ENCODE measurements at regions not wholly inside any gene's neighbourhood (a gene's known extent, or its start where the extent isn't known, plus 50 kb on each side); places are given as distances from the start of the nearest gene placed in this dataset.

GRCh38 chr3:3499987-3500386 lies 299.2 kb upstream of the LRRN1 start:
- no peak for TF ChIP-seq CTCF (IDR thresholded peaks at IDR 0.05)
- no peak for TF ChIP-seq POLR2A (IDR thresholded peaks at IDR 0.05)

Data from uterus (tissue), 2 donors.